ENCODE measurements at regions not wholly inside any gene's neighbourhood (a gene's known extent, or its start where the extent isn't known, plus 50 kb on each side); places are given as distances from the start of the nearest gene placed in this dataset.
A peak's percentile ranks its signal among the peaks of the same experiment; 100 is the strongest.

DNA sequence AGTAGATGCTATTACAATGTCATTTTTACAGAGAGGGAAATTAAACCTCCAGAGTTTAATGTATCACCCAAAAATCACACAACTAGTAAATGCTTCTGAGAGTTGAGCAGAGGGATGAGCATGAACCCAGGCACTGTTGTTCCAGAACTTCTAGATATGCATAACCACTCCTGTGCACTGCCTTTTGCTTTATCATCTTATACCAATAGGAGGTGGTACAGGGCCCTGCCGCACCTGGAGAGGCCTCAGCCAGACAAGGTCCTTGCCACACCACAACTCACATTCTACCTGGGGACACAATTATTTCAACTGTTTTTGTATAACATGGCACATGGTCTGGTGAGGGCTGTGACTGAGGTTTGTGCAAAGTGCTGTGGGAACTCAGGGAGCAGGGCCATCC lies 78.5 kb upstream of the NTRK3 start:
- DNase-seq (ENCODE audit: low read depth): no peak
- TF ChIP-seq, protein P1, sequence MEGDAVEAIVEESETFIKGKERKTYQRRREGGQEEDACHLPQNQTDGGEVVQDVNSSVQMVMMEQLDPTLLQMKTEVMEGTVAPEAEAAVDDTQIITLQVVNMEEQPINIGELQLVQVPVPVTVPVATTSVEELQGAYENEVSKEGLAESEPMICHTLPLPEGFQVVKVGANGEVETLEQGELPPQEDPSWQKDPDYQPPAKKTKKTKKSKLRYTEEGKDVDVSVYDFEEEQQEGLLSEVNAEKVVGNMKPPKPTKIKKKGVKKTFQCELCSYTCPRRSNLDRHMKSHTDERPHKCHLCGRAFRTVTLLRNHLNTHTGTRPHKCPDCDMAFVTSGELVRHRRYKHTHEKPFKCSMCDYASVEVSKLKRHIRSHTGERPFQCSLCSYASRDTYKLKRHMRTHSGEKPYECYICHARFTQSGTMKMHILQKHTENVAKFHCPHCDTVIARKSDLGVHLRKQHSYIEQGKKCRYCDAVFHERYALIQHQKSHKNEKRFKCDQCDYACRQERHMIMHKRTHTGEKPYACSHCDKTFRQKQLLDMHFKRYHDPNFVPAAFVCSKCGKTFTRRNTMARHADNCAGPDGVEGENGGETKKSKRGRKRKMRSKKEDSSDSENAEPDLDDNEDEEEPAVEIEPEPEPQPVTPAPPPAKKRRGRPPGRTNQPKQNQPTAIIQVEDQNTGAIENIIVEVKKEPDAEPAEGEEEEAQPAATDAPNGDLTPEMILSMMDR (IDR thresholded peaks at IDR 0.05; ENCODE audit: low read depth, low read length, missing control alignments): no peak
- H3K4me3 ChIP-seq (ENCODE audit: low read depth, low read length): no peak overlapping the region

DNA sequence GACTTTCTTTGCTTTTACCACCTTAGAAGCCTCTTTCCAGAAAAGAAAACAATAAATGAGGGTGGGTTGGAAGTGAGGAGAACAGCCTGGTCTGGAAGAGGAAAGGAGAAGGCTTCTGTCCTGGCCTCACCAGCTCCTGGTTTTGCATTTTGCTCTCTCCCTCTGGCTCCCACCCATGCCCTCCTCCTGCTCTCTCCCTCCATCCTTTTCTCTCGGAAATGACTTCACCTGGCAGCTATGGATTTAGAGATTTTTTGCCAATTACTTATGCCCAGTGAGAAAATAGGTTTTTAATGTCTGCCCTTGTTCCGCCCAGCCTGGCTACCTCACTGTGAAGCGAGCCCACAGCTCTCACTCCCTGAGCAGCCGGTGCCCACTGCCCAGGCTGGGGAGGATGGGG lies 77.9 kb upstream of the NTRK3 start:
- no peak overlapping the region for H3K4me3 ChIP-seq (ENCODE audit: low read depth, low read length)
- TF ChIP-seq, protein P1 (IDR thresholded peaks at IDR 0.05; ENCODE audit: low read depth, low read length, missing control alignments): no peak
- DNase-seq (ENCODE audit: low read depth): no peak

DNA sequence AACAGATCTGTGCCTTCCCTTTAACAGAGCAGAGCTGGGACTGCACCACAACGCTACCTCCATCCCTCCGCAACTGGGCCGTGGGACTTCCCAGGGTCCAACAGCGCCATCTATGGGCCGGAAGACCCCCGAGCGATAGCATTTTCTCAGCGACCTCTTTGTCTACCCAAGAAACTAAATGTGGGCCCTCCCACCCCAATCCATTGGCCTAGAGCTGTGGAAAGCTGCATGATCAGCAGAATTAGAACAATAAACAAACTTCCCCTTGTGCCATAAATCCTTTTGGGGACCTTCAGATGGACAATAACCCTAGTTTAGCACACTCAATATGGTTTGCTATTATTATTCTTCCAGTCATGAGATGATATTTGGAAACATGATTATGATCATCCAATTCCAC lies 74.8 kb upstream of the NTRK3 start:
- TF ChIP-seq, protein P1 (IDR thresholded peaks at IDR 0.05; ENCODE audit: low read depth, low read length, missing control alignments): peak; percentile 74
- H3K4me3 ChIP-seq (ENCODE audit: low read depth, low read length): no peak overlapping the region
- DNase-seq (ENCODE audit: low read depth): no peak

DNA sequence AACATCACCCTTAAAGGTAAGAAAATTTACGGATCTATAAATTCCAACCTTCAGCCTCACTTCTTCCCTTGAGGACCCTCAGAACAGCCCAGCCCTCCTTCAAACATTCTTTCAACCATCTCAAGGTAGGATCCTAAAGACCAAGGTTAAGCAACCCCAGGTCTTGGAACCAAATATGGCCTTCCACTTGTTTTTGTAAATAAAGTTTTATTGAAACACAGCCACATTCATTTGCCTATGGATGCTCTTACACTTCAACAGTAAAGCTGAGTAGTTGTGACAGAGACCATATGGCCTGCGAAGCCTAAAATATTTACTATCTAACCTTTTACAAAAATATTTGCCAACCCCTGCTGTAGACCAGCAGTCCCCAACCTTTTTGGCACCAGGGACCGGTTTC lies 70.4 kb upstream of the NTRK3 start:
- no peak for DNase-seq (ENCODE audit: low read depth)
- TF ChIP-seq, protein P1 (IDR thresholded peaks at IDR 0.05; ENCODE audit: low read depth, low read length, missing control alignments): no peak
- H3K4me3 ChIP-seq (ENCODE audit: low read depth, low read length): no peak overlapping the region

DNA sequence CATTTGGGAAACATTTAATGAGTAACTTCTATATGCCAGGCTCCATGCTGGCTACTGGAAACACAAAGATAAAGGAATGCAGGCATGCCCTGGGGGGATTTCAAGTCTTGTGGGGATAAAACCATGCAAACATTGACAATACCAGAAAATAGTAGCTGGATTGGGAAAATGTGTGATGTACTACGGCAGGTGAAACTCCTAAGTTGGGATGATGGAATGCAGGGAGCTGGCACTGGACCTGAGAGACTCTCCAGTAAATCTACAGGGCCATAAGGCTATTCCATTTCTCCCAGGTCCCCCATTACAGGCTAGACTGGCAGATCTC lies 68.2 kb upstream of the NTRK3 start:
- H3K4me3 ChIP-seq (ENCODE audit: low read depth, low read length): no peak overlapping the region
- TF ChIP-seq, protein P1 (IDR thresholded peaks at IDR 0.05; ENCODE audit: low read depth, low read length, missing control alignments): no peak
- DNase-seq (ENCODE audit: low read depth): no peak

DNA sequence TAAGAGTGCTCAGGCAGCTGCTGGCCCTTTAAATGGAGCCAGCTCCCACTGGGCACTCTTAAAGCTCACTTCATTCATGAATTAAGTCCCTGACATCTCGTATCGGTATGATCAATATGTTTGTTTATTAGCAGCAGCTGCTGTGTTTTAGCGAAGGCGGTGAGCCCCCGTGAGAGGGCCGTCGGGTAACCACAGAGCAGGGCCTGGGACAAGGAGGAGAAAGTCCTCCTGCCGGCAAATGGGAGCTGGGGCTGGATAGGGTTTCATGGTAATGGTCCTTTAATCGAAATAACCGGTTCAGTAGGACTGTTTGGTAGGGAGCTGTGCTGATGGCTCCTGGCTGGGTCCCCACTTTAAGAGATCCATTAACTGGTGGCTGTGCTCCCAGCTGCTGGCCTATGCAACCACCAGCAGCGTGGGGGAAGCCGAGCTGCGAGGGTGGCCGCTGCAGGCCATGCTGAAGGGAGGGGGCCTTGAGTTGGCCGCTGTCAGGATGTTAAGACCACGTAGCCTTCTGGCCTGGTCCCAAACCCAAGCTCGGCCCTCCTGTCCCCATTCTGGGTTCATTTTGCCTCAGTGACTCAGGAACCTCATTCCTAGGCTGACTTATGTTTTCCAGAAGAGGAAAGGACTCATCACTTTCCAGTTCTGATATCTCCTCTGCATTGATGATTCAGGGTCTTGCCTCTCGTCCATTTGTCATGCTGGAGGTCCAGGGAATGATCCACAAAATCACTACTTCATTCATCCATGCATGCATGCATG lies 67.6 kb upstream of the NTRK3 start:
- no peak overlapping the region for H3K4me3 ChIP-seq (ENCODE audit: low read depth, low read length)
- DNase-seq (ENCODE audit: low read depth): no peak
- TF ChIP-seq, protein P1 (IDR thresholded peaks at IDR 0.05; ENCODE audit: low read depth, low read length, missing control alignments): no peak

DNA sequence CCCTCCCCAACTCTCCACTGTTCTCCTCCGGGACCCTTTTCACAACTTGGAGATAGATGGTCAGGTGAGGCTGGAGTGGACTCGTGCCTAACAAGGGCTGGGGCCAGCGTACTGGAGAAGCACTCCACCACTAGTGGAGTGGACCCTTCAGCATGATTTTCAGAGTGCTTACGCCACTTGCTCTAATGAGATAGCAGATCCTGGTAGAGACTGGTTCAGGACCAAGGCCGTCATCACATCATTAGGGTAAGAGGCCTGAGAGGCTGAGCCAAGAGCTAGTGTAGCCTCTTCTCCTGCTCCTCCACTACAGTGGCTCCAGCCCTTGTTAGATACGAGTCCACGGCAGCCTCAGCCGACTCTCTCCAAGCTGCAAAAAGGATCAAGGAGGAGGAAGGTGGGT lies 66.9 kb upstream of the NTRK3 start:
- no peak for DNase-seq (ENCODE audit: low read depth)
- TF ChIP-seq, protein P1 (IDR thresholded peaks at IDR 0.05; ENCODE audit: low read depth, low read length, missing control alignments): no peak
- H3K4me3 ChIP-seq (ENCODE audit: low read depth, low read length): no peak overlapping the region

Measured in GM12864 (cell line).